WTC11 (cell line): ENCODE measurements at regions not wholly inside any gene's neighbourhood (a gene's known extent, or its start where the extent isn't known, plus 50 kb on each side); places are given as distances from the start of the nearest gene placed in this dataset.

Experiments used
- ATAC-seq: fragments of 200-7000 bp; cut with Tn5 transposase; 2 replicates; pipeline ENCODE4 v1.10.0; 2021; ENCODE audit warnings: mild to moderate bottlenecking, moderate library complexity
- CTCF ChIA-PET: fragments of 300-600 bp; sonication (Branson Sonifier 250); formaldehyde crosslinking; loops from one replicate; lab custom pipeline; 2021; ENCODE audit warnings: antibody characterized with exemption; lab: Charles Lee
- POLR2A ChIA-PET: fragments of 350-600 bp; sonication (Branson Sonifier 250); formaldehyde crosslinking; loops from one replicate; lab custom pipeline; 2021; ENCODE audit warnings: antibody characterized with exemption; lab: Charles Lee
- DNase-seq: peaks from one replicate; pipeline ENCODE4 v3.0.0; 2021; ENCODE audit warnings: low spot score
- H3K27ac Mint-ChIP-seq: 2 replicates; pipeline ENCODE4 v1.8.0; 2021; ENCODE audit warnings: mixed read lengths
- H3K27me3 Mint-ChIP-seq: 2 replicates; pipeline ENCODE4 v1.8.0; 2021; ENCODE audit warnings: low read depth, mild to moderate bottlenecking, moderate library complexity, mixed read lengths
- H3K36me3 Mint-ChIP-seq: 2 replicates; pipeline ENCODE4 v1.8.0; 2021; ENCODE audit warnings: mixed read lengths
- H3K4me1 Mint-ChIP-seq: 2 replicates; pipeline ENCODE4 v1.8.0; 2022; ENCODE audit warnings: mixed read lengths
- H3K4me3 Mint-ChIP-seq: 2 replicates; pipeline ENCODE4 v1.8.0; 2021; ENCODE audit warnings: mild to moderate bottlenecking, moderate library complexity, mixed read lengths
- H3K9me3 Mint-ChIP-seq: 2 replicates; pipeline ENCODE4 v1.8.0; 2021; ENCODE audit warnings: mixed read lengths
- FOXK1 ChIP-seq: sonication (generic); formaldehyde crosslinking; IDR thresholded peaks from 2 replicates; pipeline ENCODE4 v1.8.0; 2022; ENCODE audit warnings: mild to moderate bottlenecking, moderate library complexity, missing genetic modification reagents
- FOXP1 ChIP-seq: sonication (generic); formaldehyde crosslinking; IDR thresholded peaks from 2 replicates; pipeline ENCODE4 v1.8.0; 2022; ENCODE audit warnings: missing genetic modification reagents, mild to moderate bottlenecking, moderate library complexity, borderline replicate concordance
- GTF2I ChIP-seq: fragments of 250-450 bp; sonication (Bioruptor Pico); conservative IDR thresholded peaks from 2 replicates; pipeline ENCODE4 v1.4.0; 2021; ENCODE audit warnings: mild to moderate bottlenecking
- MXD4 ChIP-seq: fragments of 250-450 bp; sonication (Bioruptor Pico); IDR thresholded peaks from 2 replicates; pipeline ENCODE4 v1.8.0; 2021; ENCODE audit warnings: mild to moderate bottlenecking, moderate library complexity, borderline replicate concordance
- RORB ChIP-seq: fragments of 250-450 bp; sonication (Bioruptor Pico); IDR thresholded peaks from 2 replicates; pipeline ENCODE4 v1.9.0; 2021; ENCODE audit warnings: mild to moderate bottlenecking
- ZBTB21 ChIP-seq: sonication (generic); formaldehyde crosslinking; IDR thresholded peaks from 2 replicates; pipeline ENCODE4 v1.8.1; 2023; ENCODE audit warnings: mild to moderate bottlenecking, missing genetic modification reagents, borderline replicate concordance
- ZNF671 ChIP-seq: fragments of 250-450 bp; sonication (Bioruptor Pico); IDR thresholded peaks from 2 replicates; pipeline ENCODE4 v1.8.0; 2021; ENCODE audit warnings: mild to moderate bottlenecking
- TF ChIP-seq, protein P1 (sequence below): sonication (generic); formaldehyde crosslinking; IDR thresholded peaks from 2 replicates; pipeline ENCODE4 v1.8.1; 2022; ENCODE audit warnings: low read depth, mild to moderate bottlenecking, moderate library complexity, missing genetic modification reagents, borderline replicate concordance
- TF ChIP-seq, protein P2 (sequence below): sonication (generic); formaldehyde crosslinking; IDR thresholded peaks from 2 replicates; pipeline ENCODE4 v1.8.0; 2022; ENCODE audit warnings: mild to moderate bottlenecking, missing genetic modification reagents
- TF ChIP-seq, protein P3 (sequence below): fragments of 200-600 bp; IDR thresholded peaks from 2 replicates; pipeline ENCODE4 v1.8.0; 2022; ENCODE audit warnings: antibody characterized with exemption
- TF ChIP-seq, protein P4 (sequence below): fragments of 250-450 bp; sonication (Bioruptor Pico); IDR thresholded peaks from 2 replicates; pipeline ENCODE4 v1.9.0; 2021; ENCODE audit warnings: moderate library complexity, mild to moderate bottlenecking, inconsistent platforms, borderline replicate concordance
- TF ChIP-seq, protein P5 (sequence below): sonication (generic); formaldehyde crosslinking; IDR thresholded peaks from 2 replicates; pipeline ENCODE4 v1.8.1; 2023; ENCODE audit warnings: mild to moderate bottlenecking, moderate library complexity, missing genetic modification reagents
- TF ChIP-seq, protein P6 (sequence below): sonication (generic); formaldehyde crosslinking; IDR thresholded peaks from 2 replicates; pipeline ENCODE4 v1.8.0; 2023; ENCODE audit warnings: mild to moderate bottlenecking, missing genetic modification reagents
- TF ChIP-seq, protein P7 (sequence below): sonication (generic); formaldehyde crosslinking; IDR thresholded peaks from 2 replicates; pipeline ENCODE4 v1.8.1; 2022; ENCODE audit warnings: missing genetic modification reagents, borderline replicate concordance
- TF ChIP-seq, protein P8 (sequence below): sonication (generic); formaldehyde crosslinking; IDR thresholded peaks from 2 replicates; pipeline ENCODE4 v1.8.1; 2023; ENCODE audit warnings: mild to moderate bottlenecking, missing genetic modification reagents, moderate library complexity
- TF ChIP-seq, protein P9 (sequence below): sonication (generic); formaldehyde crosslinking; IDR thresholded peaks from 2 replicates; pipeline ENCODE4 v1.8.1; 2023; ENCODE audit warnings: mild to moderate bottlenecking, missing genetic modification reagents, borderline replicate concordance

DNA sequence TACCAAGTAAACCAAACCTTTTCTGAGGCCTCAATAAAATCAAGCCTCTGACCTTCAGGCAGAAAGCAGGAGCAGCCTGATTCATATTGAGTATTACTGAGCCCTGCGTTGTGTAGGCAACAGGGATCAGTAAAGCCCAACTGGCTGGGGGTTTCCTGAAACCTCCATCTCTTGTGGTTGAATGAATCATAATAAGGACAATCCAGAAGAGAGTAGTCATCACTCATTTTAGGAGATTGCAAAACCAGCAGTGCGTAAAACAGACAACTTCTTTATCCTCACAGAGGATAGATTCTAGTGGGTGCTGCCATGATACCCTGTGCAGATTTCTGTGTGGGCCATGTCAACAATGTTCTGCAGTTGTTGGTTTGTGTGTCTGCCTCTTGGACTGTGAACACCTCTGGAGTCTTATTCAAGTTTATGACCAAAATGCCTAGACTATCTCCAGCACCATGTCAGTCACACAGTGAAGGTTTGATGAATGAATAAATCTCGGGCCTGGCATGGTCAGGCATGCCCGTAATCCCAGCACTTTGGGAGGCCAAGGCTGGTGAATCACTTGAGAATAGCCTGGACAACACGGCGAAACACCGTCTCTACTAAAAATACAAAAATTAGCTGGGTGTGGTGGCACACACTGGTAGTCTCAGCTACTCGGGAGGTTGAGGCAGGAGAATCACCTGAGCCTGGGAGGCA, 51.8 kb upstream of the RAB27B start:
- Mint-ChIP-seq H3K36me3 (no peaks in the 10 kb centered on the region), H3K4me1 (peaks cover 7% of the 10 kb centered on the region), H3K27ac (no peak overlapping the region), H3K4me3 (no peak overlapping the region), H3K9me3 (peaks cover 4% of the 10 kb centered on the region; the same call in 1 of the 2 replicates), H3K27me3 (no peaks in the 10 kb centered on the region)
- ChIA-PET POLR2A (no interaction called here), CTCF (no interaction called here)
- DNase-seq (no peak), ATAC-seq (no peak)
- TF ChIP-seq, protein P1, sequence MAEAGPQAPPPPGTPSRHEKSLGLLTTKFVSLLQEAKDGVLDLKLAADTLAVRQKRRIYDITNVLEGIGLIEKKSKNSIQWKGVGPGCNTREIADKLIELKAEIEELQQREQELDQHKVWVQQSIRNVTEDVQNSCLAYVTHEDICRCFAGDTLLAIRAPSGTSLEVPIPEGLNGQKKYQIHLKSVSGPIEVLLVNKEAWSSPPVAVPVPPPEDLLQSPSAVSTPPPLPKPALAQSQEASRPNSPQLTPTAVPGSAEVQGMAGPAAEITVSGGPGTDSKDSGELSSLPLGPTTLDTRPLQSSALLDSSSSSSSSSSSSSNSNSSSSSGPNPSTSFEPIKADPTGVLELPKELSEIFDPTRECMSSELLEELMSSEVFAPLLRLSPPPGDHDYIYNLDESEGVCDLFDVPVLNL (CRISPR knock-in tag), result no peak
- TF ChIP-seq, protein P2, sequence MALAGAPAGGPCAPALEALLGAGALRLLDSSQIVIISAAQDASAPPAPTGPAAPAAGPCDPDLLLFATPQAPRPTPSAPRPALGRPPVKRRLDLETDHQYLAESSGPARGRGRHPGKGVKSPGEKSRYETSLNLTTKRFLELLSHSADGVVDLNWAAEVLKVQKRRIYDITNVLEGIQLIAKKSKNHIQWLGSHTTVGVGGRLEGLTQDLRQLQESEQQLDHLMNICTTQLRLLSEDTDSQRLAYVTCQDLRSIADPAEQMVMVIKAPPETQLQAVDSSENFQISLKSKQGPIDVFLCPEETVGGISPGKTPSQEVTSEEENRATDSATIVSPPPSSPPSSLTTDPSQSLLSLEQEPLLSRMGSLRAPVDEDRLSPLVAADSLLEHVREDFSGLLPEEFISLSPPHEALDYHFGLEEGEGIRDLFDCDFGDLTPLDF, result no peak

DNA sequence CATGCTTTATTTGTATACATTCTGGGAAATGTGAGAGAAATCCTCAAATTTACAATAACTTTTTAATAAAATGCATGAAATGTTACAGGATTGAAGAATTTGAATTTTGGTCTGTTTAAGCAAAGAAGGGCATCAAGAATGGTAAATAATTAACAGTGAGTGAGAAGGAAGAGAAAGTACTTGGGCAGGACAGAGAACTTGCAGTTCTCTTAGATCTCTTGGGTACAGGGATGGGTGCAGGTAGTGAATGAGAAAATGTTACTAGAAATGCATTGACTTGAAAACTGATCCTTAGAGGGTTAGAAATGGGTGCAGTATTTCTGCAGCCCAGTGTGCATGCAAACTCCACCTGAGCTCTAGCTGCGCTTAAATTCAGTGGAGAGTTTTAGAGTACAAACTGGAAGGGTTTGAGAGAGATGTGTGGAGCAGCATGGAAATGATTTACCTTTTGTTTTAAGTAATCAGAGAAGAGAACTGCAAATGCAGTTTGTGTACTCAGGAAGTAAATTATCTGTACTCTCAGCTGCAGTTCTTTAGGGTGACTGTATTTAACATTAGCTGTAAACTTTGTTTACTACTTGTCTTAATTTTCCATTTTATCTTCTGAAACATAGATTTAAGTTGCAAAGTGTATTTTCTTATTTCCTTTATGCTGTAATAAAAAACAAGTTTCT, 51.0 kb upstream of the RAB27B start:
- no peaks in the 10 kb centered on the region for H3K36me3 Mint-ChIP-seq
- ATAC-seq, result no peak
- no peak overlapping the region for H3K27ac Mint-ChIP-seq
- DNase-seq, result no peak
- H3K4me3 Mint-ChIP-seq, result no peak overlapping the region
- ChIA-PET CTCF (no interaction called here), POLR2A (interaction anchor here (0.7 kb wide), 1 partner anchor 14 kb away, joined by 3 read pairs; no protein-coding TSS in a partner anchor)
- H3K9me3 Mint-ChIP-seq, result peaks cover 4% of the 10 kb centered on the region; the same call in 1 of the 2 replicates
- no peaks in the 10 kb centered on the region for H3K27me3 Mint-ChIP-seq
- H3K4me1 Mint-ChIP-seq, result peaks cover 4% of the 10 kb centered on the region
- TF ChIP-seq, protein P3, sequence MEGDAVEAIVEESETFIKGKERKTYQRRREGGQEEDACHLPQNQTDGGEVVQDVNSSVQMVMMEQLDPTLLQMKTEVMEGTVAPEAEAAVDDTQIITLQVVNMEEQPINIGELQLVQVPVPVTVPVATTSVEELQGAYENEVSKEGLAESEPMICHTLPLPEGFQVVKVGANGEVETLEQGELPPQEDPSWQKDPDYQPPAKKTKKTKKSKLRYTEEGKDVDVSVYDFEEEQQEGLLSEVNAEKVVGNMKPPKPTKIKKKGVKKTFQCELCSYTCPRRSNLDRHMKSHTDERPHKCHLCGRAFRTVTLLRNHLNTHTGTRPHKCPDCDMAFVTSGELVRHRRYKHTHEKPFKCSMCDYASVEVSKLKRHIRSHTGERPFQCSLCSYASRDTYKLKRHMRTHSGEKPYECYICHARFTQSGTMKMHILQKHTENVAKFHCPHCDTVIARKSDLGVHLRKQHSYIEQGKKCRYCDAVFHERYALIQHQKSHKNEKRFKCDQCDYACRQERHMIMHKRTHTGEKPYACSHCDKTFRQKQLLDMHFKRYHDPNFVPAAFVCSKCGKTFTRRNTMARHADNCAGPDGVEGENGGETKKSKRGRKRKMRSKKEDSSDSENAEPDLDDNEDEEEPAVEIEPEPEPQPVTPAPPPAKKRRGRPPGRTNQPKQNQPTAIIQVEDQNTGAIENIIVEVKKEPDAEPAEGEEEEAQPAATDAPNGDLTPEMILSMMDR, result no peak
- TF ChIP-seq, protein P4, sequence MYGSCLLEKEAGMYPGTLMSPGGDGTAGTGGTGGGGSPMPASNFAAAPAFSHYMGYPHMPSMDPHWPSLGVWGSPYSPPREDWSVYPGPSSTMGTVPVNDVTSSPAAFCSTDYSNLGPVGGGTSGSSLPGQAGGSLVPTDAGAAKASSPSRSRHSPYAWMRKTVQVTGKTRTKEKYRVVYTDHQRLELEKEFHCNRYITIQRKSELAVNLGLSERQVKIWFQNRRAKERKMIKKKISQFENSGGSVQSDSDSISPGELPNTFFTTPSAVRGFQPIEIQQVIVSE (CRISPR knock-in tag), result no peak
- TF ChIP-seq MXD4 (CRISPR knock-in tag) (no peak), FOXK1 (CRISPR knock-in tag) (no peak), RORB (no peak), ZNF671 (CRISPR knock-in tag) (no peak), FOXP1 (CRISPR knock-in tag) (no peak), GTF2I (CRISPR knock-in tag) (no peak), ZBTB21 (CRISPR knock-in tag) (no peak)
- TF ChIP-seq, protein P5, sequence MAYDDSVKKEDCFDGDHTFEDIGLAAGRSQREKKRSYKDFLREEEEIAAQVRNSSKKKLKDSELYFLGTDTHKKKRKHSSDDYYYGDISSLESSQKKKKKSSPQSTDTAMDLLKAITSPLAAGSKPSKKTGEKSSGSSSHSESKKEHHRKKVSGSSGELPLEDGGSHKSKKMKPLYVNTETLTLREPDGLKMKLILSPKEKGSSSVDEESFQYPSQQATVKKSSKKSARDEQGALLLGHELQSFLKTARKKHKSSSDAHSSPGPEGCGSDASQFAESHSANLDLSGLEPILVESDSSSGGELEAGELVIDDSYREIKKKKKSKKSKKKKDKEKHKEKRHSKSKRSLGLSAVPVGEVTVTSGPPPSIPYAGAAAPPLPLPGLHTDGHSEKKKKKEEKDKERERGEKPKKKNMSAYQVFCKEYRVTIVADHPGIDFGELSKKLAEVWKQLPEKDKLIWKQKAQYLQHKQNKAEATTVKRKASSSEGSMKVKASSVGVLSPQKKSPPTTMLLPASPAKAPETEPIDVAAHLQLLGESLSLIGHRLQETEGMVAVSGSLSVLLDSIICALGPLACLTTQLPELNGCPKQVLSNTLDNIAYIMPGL (CRISPR knock-in tag), result no peak
- TF ChIP-seq, protein P6, sequence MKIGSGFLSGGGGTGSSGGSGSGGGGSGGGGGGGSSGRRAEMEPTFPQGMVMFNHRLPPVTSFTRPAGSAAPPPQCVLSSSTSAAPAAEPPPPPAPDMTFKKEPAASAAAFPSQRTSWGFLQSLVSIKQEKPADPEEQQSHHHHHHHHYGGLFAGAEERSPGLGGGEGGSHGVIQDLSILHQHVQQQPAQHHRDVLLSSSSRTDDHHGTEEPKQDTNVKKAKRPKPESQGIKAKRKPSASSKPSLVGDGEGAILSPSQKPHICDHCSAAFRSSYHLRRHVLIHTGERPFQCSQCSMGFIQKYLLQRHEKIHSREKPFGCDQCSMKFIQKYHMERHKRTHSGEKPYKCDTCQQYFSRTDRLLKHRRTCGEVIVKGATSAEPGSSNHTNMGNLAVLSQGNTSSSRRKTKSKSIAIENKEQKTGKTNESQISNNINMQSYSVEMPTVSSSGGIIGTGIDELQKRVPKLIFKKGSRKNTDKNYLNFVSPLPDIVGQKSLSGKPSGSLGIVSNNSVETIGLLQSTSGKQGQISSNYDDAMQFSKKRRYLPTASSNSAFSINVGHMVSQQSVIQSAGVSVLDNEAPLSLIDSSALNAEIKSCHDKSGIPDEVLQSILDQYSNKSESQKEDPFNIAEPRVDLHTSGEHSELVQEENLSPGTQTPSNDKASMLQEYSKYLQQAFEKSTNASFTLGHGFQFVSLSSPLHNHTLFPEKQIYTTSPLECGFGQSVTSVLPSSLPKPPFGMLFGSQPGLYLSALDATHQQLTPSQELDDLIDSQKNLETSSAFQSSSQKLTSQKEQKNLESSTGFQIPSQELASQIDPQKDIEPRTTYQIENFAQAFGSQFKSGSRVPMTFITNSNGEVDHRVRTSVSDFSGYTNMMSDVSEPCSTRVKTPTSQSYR (CRISPR knock-in tag), result no peak
- TF ChIP-seq, protein P7, sequence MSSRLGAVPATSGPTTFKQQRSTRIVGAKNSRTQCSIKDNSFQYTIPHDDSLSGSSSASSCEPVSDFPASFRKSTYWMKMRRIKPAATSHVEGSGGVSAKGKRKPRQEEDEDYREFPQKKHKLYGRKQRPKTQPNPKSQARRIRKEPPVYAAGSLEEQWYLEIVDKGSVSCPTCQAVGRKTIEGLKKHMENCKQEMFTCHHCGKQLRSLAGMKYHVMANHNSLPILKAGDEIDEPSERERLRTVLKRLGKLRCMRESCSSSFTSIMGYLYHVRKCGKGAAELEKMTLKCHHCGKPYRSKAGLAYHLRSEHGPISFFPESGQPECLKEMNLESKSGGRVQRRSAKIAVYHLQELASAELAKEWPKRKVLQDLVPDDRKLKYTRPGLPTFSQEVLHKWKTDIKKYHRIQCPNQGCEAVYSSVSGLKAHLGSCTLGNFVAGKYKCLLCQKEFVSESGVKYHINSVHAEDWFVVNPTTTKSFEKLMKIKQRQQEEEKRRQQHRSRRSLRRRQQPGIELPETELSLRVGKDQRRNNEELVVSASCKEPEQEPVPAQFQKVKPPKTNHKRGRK (CRISPR knock-in tag), result no peak
- TF ChIP-seq, protein P8, sequence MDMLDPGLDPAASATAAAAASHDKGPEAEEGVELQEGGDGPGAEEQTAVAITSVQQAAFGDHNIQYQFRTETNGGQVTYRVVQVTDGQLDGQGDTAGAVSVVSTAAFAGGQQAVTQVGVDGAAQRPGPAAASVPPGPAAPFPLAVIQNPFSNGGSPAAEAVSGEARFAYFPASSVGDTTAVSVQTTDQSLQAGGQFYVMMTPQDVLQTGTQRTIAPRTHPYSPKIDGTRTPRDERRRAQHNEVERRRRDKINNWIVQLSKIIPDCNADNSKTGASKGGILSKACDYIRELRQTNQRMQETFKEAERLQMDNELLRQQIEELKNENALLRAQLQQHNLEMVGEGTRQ (CRISPR knock-in tag), result no peak
- TF ChIP-seq, protein P9, sequence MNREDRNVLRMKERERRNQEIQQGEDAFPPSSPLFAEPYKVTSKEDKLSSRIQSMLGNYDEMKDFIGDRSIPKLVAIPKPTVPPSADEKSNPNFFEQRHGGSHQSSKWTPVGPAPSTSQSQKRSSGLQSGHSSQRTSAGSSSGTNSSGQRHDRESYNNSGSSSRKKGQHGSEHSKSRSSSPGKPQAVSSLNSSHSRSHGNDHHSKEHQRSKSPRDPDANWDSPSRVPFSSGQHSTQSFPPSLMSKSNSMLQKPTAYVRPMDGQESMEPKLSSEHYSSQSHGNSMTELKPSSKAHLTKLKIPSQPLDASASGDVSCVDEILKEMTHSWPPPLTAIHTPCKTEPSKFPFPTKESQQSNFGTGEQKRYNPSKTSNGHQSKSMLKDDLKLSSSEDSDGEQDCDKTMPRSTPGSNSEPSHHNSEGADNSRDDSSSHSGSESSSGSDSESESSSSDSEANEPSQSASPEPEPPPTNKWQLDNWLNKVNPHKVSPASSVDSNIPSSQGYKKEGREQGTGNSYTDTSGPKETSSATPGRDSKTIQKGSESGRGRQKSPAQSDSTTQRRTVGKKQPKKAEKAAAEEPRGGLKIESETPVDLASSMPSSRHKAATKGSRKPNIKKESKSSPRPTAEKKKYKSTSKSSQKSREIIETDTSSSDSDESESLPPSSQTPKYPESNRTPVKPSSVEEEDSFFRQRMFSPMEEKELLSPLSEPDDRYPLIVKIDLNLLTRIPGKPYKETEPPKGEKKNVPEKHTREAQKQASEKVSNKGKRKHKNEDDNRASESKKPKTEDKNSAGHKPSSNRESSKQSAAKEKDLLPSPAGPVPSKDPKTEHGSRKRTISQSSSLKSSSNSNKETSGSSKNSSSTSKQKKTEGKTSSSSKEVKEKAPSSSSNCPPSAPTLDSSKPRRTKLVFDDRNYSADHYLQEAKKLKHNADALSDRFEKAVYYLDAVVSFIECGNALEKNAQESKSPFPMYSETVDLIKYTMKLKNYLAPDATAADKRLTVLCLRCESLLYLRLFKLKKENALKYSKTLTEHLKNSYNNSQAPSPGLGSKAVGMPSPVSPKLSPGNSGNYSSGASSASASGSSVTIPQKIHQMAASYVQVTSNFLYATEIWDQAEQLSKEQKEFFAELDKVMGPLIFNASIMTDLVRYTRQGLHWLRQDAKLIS (CRISPR knock-in tag), result no peak
